Thoracic aorta (tissue), 2 donors: ENCODE measurements at regions not wholly inside any gene's neighbourhood (a gene's known extent, or its start where the extent isn't known, plus 50 kb on each side); places are given as distances from the start of the nearest gene placed in this dataset.

ENCODE experiments used
- ATAC-seq: fragments of 150-250 bp; one replicate; pipeline ENCODE4 v1.8.0; 2017; ENCODE audit warnings: low read depth; ENCODE audit not compliant: insufficient number of reproducible peaks, low FRiP score
- DNase-seq: peaks from one replicate; pipeline ENCODE4 v3.0.0-alpha.2; 2020; ENCODE audit warnings: low spot score
- H3K27ac ChIP-seq, 2 donors: fragments of 200-600 bp; sonication (generic); 1 replicate in 1 of 2; 2 replicates in 1 of 2; pipeline ENCODE4 v1.5.1; 2016; ENCODE audit warnings: mild to moderate bottlenecking in 2 of 2, moderate library complexity in 2 of 2
- H3K27me3 ChIP-seq: fragments of 200-600 bp; sonication (generic); replicated peaks from 2 replicates; pipeline ENCODE4 v1.6.0; 2016; ENCODE audit warnings: mild to moderate bottlenecking; ENCODE audit not compliant: insufficient read depth
- H3K36me3 ChIP-seq: fragments of 200-600 bp; sonication (generic); one replicate; pipeline ENCODE4 v1.5.1; 2016
- H3K4me1 ChIP-seq, 2 donors: fragments of 200-600 bp; sonication (generic); 1 replicate in 1 of 2; 2 replicates in 1 of 2; pipeline versions ENCODE4 v1.5.1 to v1.6.0; 2016; ENCODE audit warnings: low read depth in 2 of 2, mild to moderate bottlenecking in 1 of 2; ENCODE audit not compliant: control insufficient read depth in 1 of 2
- H3K4me3 ChIP-seq: fragments of 200-600 bp; sonication (generic); 2 replicates; pipeline ENCODE4 v1.5.1; 2016; ENCODE audit warnings: mild to moderate bottlenecking
- H3K9me3 ChIP-seq: fragments of 200-600 bp; sonication (generic); 2 replicates; pipeline ENCODE4 v1.5.1; 2016
- TF ChIP-seq, protein P1 (sequence below): fragments of 200-600 bp; sonication (generic); IDR thresholded peaks from one replicate; pipeline ENCODE4 v1.5.1; 2019; ENCODE audit warnings: antibody characterized with exemption

DNA sequence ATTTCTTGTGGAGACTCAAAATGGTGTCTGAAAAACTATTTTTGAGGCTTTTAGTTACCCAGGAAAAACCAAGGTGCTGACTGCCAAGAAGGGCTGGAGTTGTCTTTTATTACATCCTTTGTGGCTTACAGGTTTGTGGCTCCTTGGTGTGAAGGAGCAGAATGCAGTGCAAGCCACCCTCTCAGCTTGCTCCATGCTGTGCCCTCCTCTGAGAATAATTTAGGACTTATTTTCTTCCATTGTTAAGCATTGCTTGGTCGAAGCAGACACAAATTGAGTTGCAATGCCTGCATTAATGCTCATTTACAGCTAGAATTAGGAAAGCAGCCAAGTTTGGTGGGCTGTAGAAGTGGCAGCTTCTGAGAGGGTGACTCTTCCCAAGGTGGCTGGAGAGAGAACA is 272.2 kb downstream of the KIF4B start:
- Histone ChIP-seq H3K4me3 (no peak overlapping the region), H3K27ac (no peak overlapping the region), H3K9me3 (no peaks in the 10 kb centered on the region), H3K36me3 (no peaks in the 10 kb centered on the region), H3K27me3 (no peaks in the 10 kb centered on the region), H3K4me1 (no peaks in the 10 kb centered on the region)
- TF ChIP-seq, protein P1, sequence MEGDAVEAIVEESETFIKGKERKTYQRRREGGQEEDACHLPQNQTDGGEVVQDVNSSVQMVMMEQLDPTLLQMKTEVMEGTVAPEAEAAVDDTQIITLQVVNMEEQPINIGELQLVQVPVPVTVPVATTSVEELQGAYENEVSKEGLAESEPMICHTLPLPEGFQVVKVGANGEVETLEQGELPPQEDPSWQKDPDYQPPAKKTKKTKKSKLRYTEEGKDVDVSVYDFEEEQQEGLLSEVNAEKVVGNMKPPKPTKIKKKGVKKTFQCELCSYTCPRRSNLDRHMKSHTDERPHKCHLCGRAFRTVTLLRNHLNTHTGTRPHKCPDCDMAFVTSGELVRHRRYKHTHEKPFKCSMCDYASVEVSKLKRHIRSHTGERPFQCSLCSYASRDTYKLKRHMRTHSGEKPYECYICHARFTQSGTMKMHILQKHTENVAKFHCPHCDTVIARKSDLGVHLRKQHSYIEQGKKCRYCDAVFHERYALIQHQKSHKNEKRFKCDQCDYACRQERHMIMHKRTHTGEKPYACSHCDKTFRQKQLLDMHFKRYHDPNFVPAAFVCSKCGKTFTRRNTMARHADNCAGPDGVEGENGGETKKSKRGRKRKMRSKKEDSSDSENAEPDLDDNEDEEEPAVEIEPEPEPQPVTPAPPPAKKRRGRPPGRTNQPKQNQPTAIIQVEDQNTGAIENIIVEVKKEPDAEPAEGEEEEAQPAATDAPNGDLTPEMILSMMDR, result no peak
- no peak for DNase-seq
- ATAC-seq, result no peak

DNA sequence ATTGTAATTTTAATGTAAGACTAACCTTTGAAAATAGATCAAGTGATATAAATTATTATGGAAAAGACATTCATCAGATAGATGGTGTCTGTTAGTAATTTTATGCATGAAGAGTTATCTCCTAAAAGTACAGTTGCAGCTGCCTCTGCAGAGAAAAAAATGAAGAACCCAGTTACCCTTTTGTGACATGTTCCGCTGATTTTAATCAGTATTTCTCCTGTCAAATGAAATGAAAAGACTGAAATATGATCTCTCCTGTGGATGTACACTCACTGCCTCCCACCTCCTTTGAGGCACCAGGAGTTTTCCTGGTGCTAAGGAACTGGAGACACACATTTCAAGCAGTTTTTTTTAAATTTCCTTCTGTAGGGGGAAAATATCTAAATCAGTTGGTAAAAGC is 277.4 kb downstream of the KIF4B start:
- no peaks in the 10 kb centered on the region for H3K36me3 ChIP-seq
- ATAC-seq, result no peak
- TF ChIP-seq, protein P1, result no peak
- no peak overlapping the region for H3K27ac ChIP-seq
- no peaks in the 10 kb centered on the region for H3K27me3 ChIP-seq
- H3K4me3 ChIP-seq, result no peak overlapping the region
- no peaks in the 10 kb centered on the region for H3K4me1 ChIP-seq
- no peak for DNase-seq
- H3K9me3 ChIP-seq, result no peaks in the 10 kb centered on the region

DNA sequence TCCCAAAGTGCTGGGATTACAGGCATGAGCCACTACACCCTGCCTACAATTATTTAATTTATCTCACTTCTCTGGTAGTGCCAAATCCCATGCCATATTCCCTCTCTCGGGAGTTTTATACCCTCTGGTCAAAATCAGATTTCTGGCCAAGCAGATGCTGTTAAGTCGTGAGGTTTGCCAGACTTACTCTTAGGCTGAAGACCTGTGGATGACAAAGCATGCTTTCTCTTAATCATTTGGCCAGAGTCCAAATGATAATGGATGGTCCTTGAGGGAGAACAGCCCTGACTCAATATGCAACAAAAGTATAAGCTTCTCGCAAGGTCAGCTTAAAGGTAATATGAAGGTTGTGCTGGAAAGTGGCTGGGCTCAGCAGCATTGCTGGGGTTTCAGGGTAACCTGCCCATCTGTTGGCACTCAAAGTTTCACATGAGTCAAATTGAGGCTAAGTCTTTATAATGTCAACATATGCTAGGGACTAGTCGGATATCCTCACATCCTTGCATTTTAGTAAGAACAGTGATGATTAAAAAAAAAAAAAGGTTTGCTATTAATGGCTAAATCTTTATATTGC is 280.1 kb downstream of the KIF4B start:
- Histone ChIP-seq H3K9me3 (no peaks in the 10 kb centered on the region), H3K27me3 (no peaks in the 10 kb centered on the region), H3K27ac (no peak overlapping the region), H3K4me1 (no peaks in the 10 kb centered on the region), H3K4me3 (no peak overlapping the region), H3K36me3 (no peaks in the 10 kb centered on the region)
- DNase-seq (no peak), ATAC-seq (no peak)
- TF ChIP-seq, protein P1, result no peak

DNA sequence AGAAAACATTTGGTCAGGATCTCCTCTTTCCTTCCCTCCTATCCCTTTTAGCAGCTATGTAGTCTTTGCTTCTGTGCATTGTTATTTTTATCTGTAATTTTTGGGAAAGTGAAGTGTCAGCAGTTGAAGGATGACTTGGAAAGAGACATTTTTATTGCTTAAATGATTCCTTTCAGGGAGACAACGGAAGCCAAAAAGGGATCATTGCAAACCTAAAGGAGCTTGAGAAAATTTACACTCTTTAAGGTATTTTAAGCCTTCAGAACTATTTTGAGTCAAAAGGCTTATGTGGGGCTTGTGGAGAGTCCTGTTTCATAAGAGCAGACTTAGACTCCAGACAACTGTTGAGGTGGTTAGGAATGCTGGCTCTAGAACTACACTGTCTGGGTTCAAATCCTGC is 281.6 kb downstream of the KIF4B start:
- Histone ChIP-seq H3K27me3 (no peaks in the 10 kb centered on the region), H3K27ac (no peak overlapping the region), H3K9me3 (no peaks in the 10 kb centered on the region), H3K4me3 (no peak overlapping the region), H3K4me1 (peaks cover 0 to 9% of the 10 kb centered on the region in 2 donors), H3K36me3 (no peaks in the 10 kb centered on the region)
- DNase-seq, result no peak
- ATAC-seq, result no peak
- TF ChIP-seq, protein P1, result no peak

DNA sequence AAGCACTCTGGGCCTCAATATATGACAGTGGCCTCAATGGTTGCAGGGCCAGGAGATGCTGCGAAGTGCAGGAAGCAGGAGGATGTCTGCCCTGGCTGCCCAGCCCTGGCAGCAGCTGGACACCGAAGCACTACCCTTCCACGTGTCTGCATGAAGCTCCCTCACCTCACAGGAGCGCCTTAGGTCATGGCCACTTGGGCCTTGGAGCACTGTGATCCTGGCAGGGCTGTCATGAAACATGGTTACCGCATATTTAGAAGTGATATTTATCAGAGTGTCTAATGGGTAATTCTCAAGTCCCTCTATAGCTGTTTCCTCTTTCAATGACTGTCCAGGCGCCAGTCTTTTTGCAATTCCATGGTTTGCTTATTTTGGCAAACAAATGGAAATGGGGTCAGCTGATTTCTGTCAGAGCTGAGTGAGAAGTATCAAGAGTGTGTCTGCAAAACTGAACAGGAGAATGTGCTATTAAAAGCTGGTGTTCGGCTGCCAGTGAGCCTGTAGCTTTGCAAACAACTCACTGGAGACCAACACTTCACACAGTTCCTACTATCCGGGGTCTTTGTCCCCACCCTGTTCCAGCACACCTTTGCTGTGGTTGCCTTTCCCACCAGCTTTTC is 285.9 kb downstream of the KIF4B start:
- TF ChIP-seq, protein P1, result no peak
- H3K4me1 ChIP-seq, result peaks cover 0 to 9% of the 10 kb centered on the region in 2 donors
- no peak overlapping the region for H3K4me3 ChIP-seq
- DNase-seq (no peak), ATAC-seq (no peak)
- H3K36me3 ChIP-seq, result no peaks in the 10 kb centered on the region
- no peak overlapping the region for H3K27ac ChIP-seq
- H3K27me3 ChIP-seq, result no peaks in the 10 kb centered on the region
- no peaks in the 10 kb centered on the region for H3K9me3 ChIP-seq
